ENCODE measurements at regions not wholly inside any gene's neighbourhood (a gene's known extent, or its start where the extent isn't known, plus 50 kb on each side); places are given as distances from the start of the nearest gene placed in this dataset.

GRCh38 chr1:200248541-200248940 lies 161.3 kb downstream of the ZNF281 start:
- DNase-seq: no peak

- no peak for DNase-seq
Observed at GRCh38 chr1:200247518-200247917, 162.3 kb downstream of the ZNF281 start.

- no peak for DNase-seq
Observed at GRCh38 chr1:200245473-200245872, 164.4 kb downstream of the ZNF281 start.

GRCh38 chr1:200243042-200243437 lies 166.8 kb downstream of the ZNF281 start:
- no peak for DNase-seq

GRCh38 chr1:200242110-200243041 lies 167.5 kb downstream of the ZNF281 start:
- no peak for DNase-seq

- DNase-seq: no peak
Observed at GRCh38 chr1:200240656-200241055, 169.2 kb downstream of the ZNF281 start.

- no peak for DNase-seq
Observed at GRCh38 chr1:200238311-200238710, 171.5 kb downstream of the ZNF281 start.

- no peak for DNase-seq
Observed at GRCh38 chr1:200237066-200237465, 172.8 kb downstream of the ZNF281 start.

GRCh38 chr1:200234938-200235337 lies 174.9 kb downstream of the ZNF281 start:
- DNase-seq: no peak

- DNase-seq: no peak
Observed at GRCh38 chr1:200233393-200233792, 176.4 kb downstream of the ZNF281 start.

- no peak for DNase-seq
Observed at GRCh38 chr1:200231787-200232231, 178.0 kb downstream of the ZNF281 start.

- no peak for DNase-seq
Observed at GRCh38 chr1:200230671-200231070, 179.2 kb downstream of the ZNF281 start.

- no peak for DNase-seq
Observed at GRCh38 chr1:200228486-200228885, 181.3 kb downstream of the ZNF281 start.

GRCh38 chr1:200228081-200228480 lies 181.8 kb downstream of the ZNF281 start:
- no peak for DNase-seq
